ENCODE measurements at regions not wholly inside any gene's neighbourhood (a gene's known extent, or its start where the extent isn't known, plus 50 kb on each side); places are given as distances from the start of the nearest gene placed in this dataset.
"Not testable (repeated sequence)": the region's sequence is repeated elsewhere in the genome, so short reads cannot be mapped to it uniquely, and the experiment has no call there.

DNA sequence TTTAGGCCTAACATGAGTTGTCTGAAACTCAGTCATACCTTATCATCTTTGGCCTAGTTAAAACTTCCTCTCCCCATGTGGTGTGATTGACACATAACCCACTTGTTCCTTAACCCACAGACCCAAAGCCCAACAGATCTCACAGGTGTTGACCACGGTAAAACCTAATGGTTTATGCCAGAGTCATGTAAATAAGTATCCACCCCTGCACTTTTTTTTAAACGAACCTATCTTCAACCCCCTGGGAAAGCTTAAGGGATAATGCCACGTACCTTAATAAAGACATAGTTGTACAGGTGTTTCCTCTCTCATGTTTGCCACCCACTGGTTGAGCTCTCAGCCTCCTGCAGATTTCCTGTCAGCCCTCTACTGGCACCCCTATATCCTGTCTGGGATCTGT, 709.3 kb upstream of the CCDC179 start:
- no peak for DNase-seq

DNA sequence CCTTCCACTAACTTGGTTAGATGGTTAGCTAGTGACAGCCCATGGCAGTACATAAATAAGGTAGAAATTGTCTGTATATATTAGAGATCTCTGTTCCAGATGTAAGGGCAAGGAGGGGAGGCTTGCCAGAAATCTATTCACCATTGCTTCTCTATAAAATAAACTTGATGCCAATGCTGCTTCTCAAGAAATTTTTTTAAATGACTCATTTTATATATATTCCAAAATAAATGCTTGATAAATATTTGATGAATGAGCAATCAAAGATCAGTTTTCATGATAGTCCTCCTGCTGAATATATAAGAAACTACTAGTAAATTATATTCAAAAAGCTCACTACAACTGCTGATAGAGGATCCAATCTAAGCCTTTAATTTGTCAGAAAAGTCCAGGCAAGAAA, 710.6 kb upstream of the CCDC179 start:
- DNase-seq = no peak

DNA sequence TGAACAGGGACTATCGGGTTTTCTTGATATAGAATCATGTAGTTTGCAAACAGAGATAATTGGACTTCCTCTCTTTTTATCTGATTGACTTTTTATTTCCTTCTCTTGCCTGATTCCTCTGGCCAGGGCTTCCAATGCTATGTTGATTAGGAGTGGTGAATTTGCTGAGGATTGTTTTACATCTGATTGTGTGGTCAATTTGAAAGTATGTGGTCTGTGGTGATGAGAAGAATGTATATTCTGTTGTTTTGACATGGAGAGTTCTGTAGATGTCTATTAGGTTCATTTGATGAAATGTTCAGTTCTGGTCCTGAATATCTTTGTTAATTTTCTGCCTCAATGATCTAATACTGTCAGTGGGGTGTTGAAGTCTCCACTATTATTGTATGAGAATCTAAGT, 713.2 kb upstream of the CCDC179 start:
- DNase-seq = no peak

DNA sequence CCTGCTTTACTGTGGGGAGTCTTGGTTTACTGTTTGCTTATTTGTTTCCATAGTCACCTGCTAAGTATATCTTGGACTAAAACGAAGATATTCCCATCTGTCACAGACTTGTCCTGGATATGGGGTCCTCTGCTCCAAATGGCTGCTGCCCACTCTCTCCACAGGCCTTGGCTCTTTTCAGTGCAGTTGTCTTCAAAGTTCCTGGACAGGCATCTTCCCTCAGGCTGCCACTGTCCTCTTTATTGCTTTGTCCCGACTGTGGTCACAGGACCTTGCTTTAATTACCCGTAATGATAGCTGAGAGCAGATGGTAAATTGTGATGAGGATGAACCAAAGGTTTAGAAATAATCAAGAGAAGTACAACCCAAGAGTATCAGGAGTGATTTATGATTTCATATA, 713.9 kb upstream of the CCDC179 start:
- DNase-seq = no peak

DNA sequence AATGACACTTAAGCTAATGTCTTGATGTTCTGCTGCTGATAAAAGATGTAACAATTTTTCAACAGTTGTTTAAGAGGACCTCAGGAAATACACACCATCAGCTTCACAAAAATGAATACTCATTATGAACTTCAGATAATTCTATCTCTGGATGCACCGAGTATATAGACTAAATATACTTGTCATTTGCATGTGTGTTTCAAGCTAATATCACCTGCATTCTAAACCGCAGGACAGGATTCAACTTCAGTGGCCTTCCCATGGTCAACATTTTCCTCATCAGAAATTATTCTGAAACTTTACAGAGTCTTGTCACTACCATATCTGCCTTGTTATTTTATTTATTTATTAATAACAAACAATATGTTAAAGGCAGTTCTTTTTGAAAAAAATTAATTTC, 717.0 kb upstream of the CCDC179 start:
- DNase-seq = no peak

DNA sequence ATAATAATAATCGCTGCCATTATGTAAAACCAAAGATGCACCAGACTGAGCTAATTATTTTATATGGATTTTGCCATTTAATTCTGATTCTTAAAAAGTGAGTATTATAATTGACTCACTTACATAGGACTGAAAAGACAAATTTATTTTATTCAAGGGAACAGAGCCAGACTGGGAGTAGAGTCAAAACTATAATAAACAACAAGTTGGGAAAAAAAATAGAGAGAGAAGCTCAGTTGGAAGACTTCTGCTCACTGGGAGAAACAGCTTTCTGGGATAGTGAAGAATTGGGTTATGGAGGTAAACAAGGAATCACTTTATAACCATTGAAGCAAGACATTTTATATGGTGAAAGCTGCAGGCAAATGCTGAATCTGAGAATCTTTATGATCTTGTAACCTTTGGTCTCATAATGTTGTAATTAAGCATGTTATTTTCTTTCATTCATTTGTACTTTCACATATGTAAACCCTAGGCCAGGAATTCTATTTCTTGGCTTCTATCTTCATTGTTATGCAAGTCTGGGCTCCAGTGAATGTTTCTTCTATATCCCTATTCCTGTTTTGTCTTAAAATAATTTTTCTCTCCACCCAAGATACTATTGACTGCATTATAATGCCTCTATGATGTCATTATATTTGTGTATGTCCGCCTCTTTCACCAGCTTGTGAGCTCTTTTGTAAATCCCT, 725.3 kb upstream of the CCDC179 start:
- no peak for DNase-seq

DNA sequence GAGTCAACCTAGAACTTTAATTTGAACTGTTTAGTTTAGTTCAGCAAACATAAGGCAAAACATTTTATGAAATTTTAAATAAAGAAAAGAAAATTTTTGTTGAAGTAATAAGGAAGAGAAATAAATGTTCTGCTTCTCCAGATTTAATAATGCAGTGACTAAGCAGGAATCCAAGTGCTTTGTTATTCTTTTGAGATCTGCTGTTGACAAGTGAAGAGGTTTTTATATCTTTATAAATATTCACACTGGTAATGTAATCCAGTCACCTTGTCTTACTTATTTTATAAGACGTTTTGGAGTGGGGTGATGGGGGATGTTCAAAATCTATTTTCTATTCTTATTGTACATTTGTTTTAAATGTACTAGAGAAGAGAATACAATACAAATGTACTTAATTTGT, 725.9 kb upstream of the CCDC179 start:
- no peak for DNase-seq

DNA sequence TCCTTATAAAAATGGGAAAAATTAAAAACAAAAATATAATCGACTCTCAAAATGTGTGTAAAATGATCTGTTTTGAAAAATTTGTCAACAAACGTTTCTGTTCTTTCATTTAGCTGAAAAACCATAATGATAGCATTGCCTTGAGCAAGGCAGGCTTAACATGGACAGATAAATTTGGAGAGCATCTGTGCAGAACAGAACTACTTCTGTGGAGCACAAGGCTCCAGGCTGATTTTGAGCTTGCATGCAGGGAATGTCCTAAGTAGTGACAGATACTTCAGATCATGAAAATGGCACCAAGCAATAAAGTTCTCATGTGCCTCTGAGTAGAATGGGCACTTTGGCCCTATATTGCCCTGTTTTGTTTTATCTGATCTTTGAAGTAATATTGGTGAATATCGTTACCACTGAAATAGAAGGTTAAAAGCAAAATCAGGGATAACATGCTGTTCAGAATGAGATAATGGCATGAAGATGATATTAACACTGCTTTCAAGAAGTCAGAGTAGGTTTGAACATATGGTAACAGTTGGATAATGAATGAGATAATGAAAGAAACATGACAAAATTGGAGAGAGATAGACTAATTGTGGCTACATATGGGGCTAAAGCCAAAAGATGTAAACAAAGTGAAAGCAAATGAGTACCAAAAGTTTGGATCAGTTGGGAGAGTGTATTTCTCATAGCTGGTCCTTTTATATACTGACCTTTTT, 730.5 kb upstream of the CCDC179 start:
- DNase-seq = no peak

DNA sequence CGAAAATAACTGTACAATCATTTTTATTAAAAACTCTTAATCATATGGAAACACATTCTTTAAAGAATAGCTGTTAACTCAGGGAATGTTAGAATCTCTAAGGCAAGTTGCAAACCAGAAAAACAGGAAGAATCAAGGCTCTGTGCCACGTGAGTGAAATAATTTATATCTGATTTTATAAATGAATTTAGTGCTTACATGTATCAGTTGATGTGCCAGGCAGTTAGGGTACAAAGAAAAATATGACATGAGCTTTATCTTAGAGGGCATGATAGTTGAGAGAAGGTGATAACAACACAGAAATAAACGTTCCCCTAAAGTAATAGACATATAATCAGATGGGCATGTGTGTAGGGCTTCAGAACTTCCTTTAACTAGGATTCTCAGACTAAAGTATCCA, 734.5 kb upstream of the CCDC179 start:
- DNase-seq = no peak

DNA sequence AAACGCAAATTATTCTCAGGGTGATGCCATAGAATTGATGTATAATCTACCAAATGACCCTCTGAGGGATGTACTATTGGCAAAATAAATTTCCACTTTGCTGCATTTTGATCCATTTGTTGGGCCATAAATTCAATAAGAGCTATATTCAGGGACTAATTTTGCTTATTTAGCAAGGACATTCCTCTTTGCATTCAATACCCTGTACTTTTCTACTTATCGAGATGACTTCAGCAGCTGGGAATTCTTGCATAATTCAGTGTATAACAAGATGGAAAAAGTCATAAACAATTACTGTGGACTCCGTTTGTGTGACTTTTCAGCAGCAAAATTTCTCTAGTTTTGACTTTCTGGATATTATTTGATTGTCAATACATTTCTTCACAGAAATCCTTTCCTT, 744.7 kb upstream of the CCDC179 start:
- no peak for DNase-seq

DNA sequence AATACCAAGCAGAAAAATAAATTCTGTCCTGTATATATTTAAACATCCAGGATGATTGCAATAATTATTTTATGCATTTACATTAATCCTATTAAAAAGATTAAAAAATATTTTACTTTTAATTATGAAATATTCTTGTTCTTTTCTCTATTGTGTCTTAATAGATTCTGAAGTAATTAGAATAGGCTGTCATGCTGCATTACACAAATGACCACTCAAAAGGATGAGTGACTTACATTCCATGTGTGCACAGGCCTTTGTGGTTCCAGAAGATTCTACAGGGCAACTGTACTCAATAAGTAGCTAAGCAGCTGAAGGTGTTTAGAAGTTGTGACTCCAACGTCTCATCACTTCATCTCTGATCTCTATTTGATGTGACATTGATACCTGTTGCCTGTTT, 745.9 kb upstream of the CCDC179 start:
- no peak for DNase-seq

DNA sequence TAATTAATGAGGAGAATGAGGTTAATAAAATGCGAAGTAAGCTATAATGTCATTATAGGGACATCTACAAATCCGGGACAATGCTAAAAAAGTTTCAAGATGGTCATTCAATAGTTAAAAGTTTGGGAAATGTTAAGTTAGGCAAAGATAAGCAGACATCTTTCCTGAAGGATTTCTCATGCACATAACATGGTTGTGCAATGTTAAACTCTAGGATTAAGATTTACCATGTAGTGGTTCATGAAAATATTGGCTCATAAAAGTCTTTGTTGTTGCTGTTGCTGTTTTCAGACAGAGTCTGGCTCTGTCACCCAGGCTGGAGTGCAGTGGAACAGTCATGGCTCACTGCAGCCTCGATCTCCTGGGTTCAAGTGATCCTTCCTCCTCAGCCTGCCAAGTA, 751.5 kb upstream of the CCDC179 start:
- no peak for DNase-seq

DNA sequence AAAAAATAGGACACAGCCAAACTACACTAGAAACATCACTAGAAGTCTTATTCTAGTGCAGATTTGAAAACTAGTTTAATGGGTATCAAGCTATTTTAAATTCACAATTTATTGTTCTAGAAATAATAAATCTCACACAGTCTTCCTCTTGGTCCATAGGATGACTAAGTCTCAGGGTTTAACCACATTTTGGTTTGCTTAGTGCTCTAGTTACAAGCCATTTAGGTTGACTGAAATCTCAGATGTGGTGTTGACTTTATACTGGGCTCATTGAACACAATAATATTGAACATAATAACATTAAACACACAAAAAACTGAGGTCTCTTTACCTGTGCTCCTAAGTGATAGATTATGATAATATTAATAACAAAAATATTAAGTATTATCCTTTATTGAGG, 760.3 kb upstream of the CCDC179 start:
- no peak for DNase-seq

DNA sequence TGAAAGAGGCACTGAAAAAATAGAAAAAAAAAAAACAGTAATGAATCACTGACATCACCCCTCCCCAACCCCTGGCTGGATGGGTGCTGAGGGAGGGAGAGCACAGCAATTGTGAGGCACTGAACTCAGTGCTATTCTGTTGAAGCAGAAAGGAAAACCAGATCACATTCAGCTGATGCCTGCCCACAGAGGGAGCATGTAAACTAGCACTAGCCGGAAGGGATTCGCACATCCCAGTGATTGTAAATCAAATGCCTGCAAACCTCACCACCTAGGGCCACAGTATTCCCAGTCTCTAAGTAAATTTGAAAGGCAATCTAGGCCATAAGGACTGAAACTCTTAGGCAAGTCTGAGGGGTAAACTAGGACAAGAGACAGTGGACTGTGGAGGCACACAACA, 772.0 kb upstream of the CCDC179 start:
- no peak for DNase-seq

DNA sequence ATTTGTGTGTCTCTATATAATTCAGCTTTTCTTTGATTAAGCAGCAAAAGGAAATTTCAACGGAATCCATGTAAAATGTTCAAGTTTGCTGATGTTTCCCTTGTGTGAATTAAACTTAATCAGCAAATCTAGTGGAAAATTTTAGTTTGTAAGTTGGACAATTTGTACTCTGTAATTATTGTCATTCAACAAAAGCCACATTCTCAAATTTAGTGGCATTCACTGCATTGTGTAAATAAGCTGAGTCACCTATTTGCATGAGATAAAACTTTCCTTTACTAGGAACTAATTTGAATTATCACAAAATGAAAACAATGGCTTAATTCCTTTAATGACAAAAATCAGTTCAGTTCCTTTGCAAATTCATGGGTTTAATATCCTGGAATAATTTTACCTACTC, 784.2 kb upstream of the CCDC179 start:
- DNase-seq = no peak

DNA sequence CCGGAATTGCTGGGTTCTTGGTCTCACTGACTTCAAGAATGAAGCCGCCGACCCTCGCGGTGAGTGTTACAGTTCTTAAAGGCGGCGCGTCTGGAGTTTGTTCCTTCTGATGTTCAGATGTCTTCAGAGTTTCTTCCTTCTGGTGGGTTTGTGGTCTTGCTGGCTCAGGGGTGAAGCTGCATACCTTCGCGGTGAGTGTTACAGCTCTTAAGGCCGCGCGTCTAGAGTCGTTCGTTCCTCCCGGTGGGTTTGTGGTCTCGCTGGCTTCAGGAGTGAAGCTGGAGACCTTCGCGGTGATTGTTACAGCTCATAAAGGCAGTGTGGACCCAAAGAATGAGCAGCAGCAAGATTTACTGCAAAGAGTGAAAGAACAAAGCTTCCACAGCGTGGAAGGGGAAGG, 792.1 kb upstream of the CCDC179 start:
- DNase-seq = not testable (repeated sequence)

DNA sequence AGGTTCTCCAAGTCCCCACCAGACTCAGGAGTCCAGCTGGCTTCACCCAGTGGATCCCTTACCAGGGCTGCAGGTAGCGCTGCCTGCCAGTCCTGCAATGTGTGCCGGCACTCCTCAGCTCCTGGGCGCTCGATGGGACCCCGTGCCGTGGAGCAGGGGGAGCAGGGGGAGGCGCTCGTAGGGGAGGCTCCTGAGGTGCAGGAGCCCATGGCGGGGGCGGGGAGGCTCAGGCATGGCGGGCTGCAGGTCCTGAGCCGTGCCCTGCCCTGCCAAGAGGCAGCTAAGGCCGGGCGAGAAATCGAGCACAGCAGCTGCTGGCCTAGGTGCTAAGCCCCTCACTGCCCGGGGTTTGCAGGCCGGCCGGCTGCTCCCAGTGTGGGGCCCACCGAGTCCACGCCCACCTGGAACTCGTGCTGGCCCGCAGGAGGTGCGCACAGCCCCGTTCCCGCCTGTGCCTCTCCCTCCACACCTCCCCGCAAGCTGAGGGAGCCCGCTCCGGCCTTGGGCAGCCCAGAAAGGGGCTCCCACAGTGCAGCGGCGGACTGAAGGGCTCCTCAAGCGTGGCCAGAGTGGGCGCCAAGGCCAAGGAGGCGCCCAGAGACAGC, 792.9 kb upstream of the CCDC179 start:
- DNase-seq = no peak

DNA sequence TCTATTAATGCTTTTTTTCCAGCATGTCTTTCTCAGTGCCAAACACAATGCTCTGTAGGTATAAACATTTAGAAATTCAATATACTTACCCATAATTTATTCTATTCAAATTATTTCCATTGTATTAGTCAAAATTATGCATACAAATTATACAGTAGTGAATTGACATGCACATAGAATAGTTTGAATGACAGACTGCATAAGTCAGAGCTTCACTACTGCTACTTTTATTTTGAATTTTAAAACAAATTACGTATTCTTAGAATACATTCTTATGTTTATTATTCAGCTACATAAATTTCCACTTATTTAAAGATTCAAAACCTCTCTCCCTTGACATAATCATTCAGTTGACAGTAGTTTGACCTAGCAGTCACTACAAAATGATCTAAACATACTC, 808.0 kb upstream of the CCDC179 start:
- DNase-seq = no peak

DNA sequence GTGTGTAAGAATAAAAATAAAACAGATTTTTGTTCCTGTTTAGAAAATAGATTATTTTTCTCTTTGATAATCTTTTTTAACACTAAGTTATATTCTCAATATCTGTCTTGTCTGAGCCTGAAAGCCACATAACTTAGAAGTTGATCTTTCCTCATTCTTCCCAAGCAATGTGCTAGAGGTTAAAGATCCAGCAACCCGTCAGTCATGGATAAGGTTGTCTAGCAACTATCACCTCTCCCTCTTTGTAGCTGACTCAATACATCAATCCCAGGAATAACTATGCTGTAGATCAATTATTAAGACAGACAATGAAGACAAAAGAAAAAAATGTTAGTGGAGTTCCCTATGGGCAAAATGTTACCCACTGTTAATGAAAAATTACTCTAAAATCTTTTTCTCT, 813.1 kb upstream of the CCDC179 start:
- no peak for DNase-seq

DNA sequence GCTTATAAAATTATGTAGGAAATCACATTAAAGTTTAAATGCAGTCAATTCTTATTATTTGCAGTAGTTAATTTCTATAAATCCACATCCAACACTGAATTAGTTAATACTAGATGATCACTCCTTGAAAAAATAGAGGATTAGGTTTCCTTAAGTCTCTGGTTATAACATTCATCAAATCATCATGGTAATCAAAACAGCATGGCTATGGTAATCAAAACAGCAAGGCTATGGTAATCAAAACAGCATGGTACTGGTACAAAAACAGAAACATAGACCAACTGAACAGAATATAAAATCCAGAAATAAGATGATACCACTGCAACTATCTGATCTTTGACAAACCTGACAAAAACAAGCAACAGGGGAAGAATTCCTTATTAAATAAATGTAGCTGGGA, 814.6 kb upstream of the CCDC179 start:
- DNase-seq = no peak

DNA sequence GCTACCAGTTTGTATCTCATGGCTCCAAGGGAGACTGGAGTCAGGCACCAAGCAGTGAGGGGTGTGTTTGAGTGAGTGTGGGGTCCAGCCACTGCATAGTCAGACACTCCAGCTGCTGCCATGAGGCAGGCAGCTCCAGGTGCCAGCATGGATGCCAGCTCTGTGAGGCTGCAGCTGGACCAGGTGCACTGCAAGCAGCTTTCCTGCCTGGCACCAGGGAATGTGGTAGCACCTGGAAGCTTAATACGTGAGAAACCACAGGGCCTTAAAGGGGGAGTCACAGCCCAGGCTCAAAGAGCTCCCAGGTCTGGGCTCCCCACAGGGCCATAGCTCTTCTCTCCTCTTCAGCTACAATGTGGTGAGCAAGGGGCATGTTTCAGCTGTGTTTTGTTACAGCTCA, 817.8 kb upstream of the LUZP2 start:
- no peak for DNase-seq

DNA sequence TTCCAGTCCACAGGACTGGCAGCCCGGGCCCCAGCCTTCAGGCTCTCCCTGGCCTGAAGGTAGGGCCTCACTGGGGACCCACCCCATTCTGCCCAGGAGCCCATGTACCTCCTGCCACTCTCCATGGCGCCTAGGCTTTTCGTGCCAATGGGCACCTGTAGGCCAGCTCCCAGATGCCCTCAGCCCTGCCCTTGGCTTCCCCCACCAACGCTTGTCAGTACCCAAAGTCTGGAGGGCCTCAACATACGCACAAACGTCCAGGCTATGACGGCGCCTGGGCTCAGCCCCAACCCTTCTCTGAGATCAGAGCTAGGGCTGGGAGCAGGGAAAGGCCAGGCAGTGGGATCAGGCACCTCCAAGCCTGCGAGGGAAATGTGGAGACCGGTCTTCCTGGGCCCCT, 816.9 kb upstream of the LUZP2 start:
- no peak for DNase-seq

DNA sequence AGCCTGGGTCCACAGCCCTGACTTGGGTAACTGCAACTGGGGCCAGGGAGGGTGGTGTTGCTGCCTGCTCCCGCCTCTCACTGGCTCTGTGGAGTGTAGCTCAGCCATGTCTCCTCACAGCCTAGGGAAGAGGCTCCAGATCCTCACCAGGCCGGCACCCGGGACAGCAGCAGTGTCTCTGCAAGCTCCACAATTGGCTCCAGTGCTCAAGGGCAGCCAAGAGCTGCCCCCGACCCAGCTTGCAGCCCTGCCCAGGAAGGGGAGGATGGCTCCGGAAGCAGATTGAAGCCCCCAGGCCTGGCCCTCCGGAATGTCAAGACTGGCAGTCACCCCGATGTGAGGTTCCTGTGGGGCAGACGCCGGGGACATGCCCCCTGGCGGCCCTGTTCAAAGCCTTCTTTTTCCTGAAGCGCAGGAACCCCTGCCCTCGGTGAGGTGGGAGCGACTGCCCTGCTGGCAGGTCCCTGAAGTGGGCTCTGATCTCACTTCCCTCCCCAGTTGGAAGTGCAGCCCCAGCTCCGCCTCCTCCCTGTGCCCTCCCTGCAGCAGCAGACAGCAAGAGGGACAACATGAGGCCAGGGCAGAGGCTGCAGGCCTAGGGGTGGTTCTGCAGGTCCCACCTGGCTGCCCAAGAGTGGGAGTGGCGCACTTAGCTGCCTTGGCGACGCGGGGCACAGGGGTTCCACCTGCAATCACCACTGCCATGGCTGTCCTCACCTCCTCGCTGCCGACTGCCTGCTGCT, 816.2 kb upstream of the LUZP2 start:
- DNase-seq = no peak

DNA sequence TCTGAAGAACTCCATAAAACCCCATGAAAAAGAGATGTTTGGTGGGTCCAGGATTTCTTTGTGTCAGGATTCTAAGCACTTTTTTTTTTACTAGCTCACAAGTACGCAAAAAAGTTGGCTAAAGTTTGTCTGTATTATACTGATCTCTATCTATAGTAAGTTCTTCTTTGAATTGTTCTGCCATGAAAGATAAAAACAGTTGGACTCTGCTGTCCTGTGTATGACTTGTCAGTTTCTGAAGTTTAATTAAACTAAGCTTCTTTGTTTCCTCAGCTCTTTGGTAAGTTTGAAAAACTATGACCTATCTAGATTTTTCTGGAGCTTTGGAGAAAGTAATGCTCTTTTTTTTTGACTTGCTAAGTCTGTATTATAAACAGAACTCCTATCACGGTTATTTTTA, 812.2 kb upstream of the LUZP2 start:
- DNase-seq = no peak
